Tibial nerve (tissue), 4 donors: ENCODE measurements at regions not wholly inside any gene's neighbourhood (a gene's known extent, or its start where the extent isn't known, plus 50 kb on each side); places are given as distances from the start of the nearest gene placed in this dataset.

Experiments
- DNase-seq, 2 donors: peaks; one replicate each; pipeline ENCODE4 v3.0.0-alpha.2; 2019; ENCODE audit warnings: low spot score in 2 of 2
- H3K27ac ChIP-seq, 4 donors: fragments of 200-600 bp; sonication (generic) in 3 of 4; one replicate each; pipeline ENCODE4 v1.5.1; 2017 to 2019; ENCODE audit warnings: mild to moderate bottlenecking in 1 of 4
- H3K27me3 ChIP-seq, 2 donors: fragments of 200-600 bp; sonication (generic) in 1 of 2; one replicate each; pipeline versions ENCODE4 v1.5.1 to v1.6.0; 2017 to 2019
- H3K36me3 ChIP-seq, 3 donors: fragments of 200-600 bp; sonication (generic); one replicate each; pipeline ENCODE4 v1.5.1; 2018 to 2019
- H3K4me1 ChIP-seq, 4 donors: fragments of 200-600 bp; sonication (generic) in 3 of 4; one replicate each; pipeline ENCODE4 v1.5.1; 2017 to 2019
- H3K4me3 ChIP-seq, 4 donors: fragments of 200-600 bp; sonication (generic) in 3 of 4; one replicate each; pipeline ENCODE4 v1.5.1; 2017 to 2019; ENCODE audit warnings: mild to moderate bottlenecking in 1 of 4, moderate library complexity in 1 of 4
- H3K9me3 ChIP-seq, 4 donors: fragments of 200-600 bp; sonication (generic) in 3 of 4; one replicate each; pipeline ENCODE4 v1.5.1; 2017 to 2019
- EP300 ChIP-seq, 2 donors: sonication (generic); formaldehyde crosslinking; IDR thresholded peaks; one replicate each; pipeline ENCODE4 v1.6.1; 2017; ENCODE audit warnings: antibody characterized with exemption in 2 of 2, mild to moderate bottlenecking in 1 of 2
- POLR2A ChIP-seq, 2 donors: fragments of 450-650 bp; IDR thresholded peaks; one replicate each; pipeline ENCODE4 v1.6.1; 2017; ENCODE audit warnings: antibody characterized with exemption in 2 of 2, mild to moderate bottlenecking in 2 of 2, moderate library complexity in 2 of 2
- WGBS, 2 donors: methylation state at CpG; one replicate each; pipeline ENCODE4 v1.1.5; 2018; 5-methylcytosine and 5-hydroxymethylcytosine counted together
- TF ChIP-seq, protein P1 (sequence below), 5 experiments: fragments of 200-600 bp in 3 of 5; fragments of 450-650 bp in 2 of 5; sonication (generic) in 3 of 5; IDR thresholded peaks; one replicate each; pipeline ENCODE4 v1.5.1; 2016 to 2019; ENCODE audit warnings: antibody characterized with exemption in 5 of 5, mild to moderate bottlenecking in 3 of 5, moderate library complexity in 2 of 5

DNA sequence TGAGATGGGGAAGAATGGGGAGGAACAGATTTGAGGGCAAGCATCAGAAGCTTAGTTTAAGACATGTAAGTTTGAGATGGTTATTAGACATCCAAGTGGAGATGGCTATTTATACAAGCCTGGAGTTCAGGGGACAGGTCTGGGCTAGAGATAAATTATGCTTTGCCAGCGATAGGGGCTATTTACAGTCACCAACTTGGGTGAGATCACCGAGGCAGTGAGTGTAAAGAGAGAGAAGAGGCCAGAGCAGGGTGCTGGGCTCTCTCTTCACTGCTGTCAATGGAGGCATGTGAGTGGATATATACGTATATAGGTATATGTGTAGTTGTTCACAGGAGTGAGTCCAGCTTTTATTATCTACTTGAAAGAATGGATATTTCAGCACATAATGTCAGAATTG, 81.0 kb downstream of the QPCT start:
- Histone ChIP-seq H3K4me1 (no peaks in the 10 kb centered on the region), H3K36me3 (no peaks in the 10 kb centered on the region), H3K4me3 (no peak overlapping the region), H3K27ac (no peak overlapping the region), H3K9me3 (no peaks in the 10 kb centered on the region), H3K27me3 (no peaks in the 10 kb centered on the region)
- DNase-seq = no peak
- no peak for TF ChIP-seq EP300 (IDR thresholded peaks at IDR 0.05)
- no peak for TF ChIP-seq POLR2A (IDR thresholded peaks at IDR 0.05)
- TF ChIP-seq, protein P1, sequence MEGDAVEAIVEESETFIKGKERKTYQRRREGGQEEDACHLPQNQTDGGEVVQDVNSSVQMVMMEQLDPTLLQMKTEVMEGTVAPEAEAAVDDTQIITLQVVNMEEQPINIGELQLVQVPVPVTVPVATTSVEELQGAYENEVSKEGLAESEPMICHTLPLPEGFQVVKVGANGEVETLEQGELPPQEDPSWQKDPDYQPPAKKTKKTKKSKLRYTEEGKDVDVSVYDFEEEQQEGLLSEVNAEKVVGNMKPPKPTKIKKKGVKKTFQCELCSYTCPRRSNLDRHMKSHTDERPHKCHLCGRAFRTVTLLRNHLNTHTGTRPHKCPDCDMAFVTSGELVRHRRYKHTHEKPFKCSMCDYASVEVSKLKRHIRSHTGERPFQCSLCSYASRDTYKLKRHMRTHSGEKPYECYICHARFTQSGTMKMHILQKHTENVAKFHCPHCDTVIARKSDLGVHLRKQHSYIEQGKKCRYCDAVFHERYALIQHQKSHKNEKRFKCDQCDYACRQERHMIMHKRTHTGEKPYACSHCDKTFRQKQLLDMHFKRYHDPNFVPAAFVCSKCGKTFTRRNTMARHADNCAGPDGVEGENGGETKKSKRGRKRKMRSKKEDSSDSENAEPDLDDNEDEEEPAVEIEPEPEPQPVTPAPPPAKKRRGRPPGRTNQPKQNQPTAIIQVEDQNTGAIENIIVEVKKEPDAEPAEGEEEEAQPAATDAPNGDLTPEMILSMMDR (IDR thresholded peaks at IDR 0.05) = no peak
- 82 to 83% methylated on average over 3 of the region's 3 CpGs for whole genome bisulfite sequencing, 2 donors

DNA sequence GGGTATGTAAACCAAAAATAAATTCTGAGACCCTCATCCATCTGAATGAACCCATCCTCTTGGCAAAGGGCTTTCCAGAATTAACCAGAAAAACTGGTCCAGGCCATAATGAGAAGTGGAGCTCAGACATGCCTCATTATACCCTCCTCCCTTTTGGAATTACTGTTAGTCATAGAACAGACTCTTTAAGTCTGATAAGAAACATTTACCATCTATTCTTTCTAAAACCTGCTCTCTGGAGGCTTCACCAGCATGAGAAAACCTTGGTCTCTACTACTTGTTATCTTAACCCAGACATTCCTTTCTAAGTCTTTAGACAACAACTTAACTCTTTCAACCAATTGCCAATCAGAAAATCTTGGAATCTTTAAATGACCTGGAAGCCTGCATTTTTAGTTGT, 82.8 kb downstream of the QPCT start:
- no peak overlapping the region for H3K4me3 ChIP-seq
- DNase-seq = no peak
- H3K9me3 ChIP-seq = no peaks in the 10 kb centered on the region
- H3K4me1 ChIP-seq = no peaks in the 10 kb centered on the region
- H3K27ac ChIP-seq = no peak overlapping the region
- TF ChIP-seq EP300 (IDR thresholded peaks at IDR 0.05) = no peak
- TF ChIP-seq, protein P1 (IDR thresholded peaks at IDR 0.05) = no peak
- TF ChIP-seq POLR2A (IDR thresholded peaks at IDR 0.05) = no peak
- no peaks in the 10 kb centered on the region for H3K36me3 ChIP-seq
- no peaks in the 10 kb centered on the region for H3K27me3 ChIP-seq

DNA sequence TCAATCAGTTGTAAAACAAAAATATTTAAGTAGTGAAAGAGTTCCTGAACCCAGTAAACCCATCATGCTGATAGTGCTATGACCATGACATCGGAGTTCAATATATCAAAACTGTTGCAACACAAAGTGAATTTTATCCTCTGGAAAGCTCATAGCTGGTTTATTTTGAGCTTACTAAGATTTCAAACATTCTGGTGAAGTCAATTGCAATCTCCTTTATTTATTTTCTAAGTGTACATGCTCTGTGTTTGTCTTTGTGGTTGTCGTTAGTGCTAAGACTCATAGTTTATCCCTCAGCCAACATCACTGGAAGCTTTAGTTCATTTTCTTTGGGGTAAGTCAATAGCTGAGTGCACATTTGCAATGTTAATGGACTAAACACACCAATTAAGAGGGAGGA, 91.9 kb downstream of the QPCT start:
- Histone ChIP-seq H3K27me3 (no peaks in the 10 kb centered on the region), H3K27ac (no peak overlapping the region), H3K36me3 (no peaks in the 10 kb centered on the region), H3K4me3 (no peak overlapping the region), H3K4me1 (no peaks in the 10 kb centered on the region), H3K9me3 (no peaks in the 10 kb centered on the region)
- TF ChIP-seq, protein P1 (IDR thresholded peaks at IDR 0.05) = no peak
- no peak for TF ChIP-seq POLR2A (IDR thresholded peaks at IDR 0.05)
- no peak for TF ChIP-seq EP300 (IDR thresholded peaks at IDR 0.05)
- no peak for DNase-seq
- 80 to 85% methylated on average over 2 of the region's 2 CpGs for WGBS, 2 donors

DNA sequence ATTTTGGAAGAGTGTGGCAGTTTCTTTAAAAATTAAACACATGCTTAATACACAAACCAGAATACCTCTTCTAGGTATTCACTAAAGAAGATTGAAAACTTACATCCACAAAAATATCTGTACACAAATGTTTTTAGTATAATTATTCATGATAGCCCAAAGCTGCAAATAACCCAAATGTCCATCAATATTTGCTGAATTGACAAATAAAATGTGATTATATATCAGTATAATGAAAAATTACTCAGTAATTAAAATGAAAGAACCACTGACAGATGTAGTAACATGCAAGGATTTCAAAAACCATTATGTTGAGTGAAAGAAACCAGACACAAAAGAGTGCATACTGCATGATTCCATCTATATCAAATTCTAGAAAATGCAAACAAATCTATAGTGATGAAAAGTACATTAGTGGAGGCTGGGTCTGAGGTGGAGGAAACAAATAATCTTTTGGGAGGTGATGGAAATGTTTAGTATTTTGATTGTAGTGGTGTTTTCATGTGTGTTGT, 94.8 kb downstream of the QPCT start:
- Histone ChIP-seq H3K27me3 (no peaks in the 10 kb centered on the region), H3K4me3 (no peak overlapping the region), H3K4me1 (no peaks in the 10 kb centered on the region), H3K36me3 (no peaks in the 10 kb centered on the region), H3K27ac (no peak overlapping the region), H3K9me3 (no peaks in the 10 kb centered on the region)
- DNase-seq = no peak
- TF ChIP-seq, protein P1 (IDR thresholded peaks at IDR 0.05) = no peak
- TF ChIP-seq POLR2A (IDR thresholded peaks at IDR 0.05) (no peak), EP300 (IDR thresholded peaks at IDR 0.05) (no peak)

DNA sequence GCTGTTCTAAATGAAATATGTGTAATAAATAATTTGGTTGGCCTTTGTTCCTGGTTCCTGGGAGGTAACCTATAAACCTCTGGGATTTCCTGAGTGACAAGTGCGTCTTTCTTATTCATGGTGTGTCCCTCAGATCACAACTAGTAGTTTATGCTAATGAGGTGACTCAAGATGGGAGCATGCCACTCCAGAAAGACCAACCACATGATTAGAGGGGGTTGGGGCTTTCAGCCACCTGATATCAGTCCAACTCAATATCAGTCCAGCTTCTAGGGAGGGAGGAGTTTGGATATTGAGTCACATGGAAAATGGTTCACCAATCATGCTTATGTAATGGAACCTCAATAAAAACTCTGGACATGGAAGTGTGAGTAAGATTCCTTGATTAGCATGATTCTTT, 96.6 kb downstream of the QPCT start:
- TF ChIP-seq EP300 (IDR thresholded peaks at IDR 0.05) (no peak), POLR2A (IDR thresholded peaks at IDR 0.05) (no peak)
- TF ChIP-seq, protein P1 (IDR thresholded peaks at IDR 0.05) = no peak
- H3K27me3 ChIP-seq = no peaks in the 10 kb centered on the region
- DNase-seq = no peak
- H3K27ac ChIP-seq = no peak overlapping the region
- H3K9me3 ChIP-seq = no peaks in the 10 kb centered on the region
- no peaks in the 10 kb centered on the region for H3K36me3 ChIP-seq
- no peak overlapping the region for H3K4me3 ChIP-seq
- no peaks in the 10 kb centered on the region for H3K4me1 ChIP-seq
- 96 to 98% methylated on average over 1 of the region's 1 CpG for WGBS, 2 donors
